ENCODE measurements at regions not wholly inside any gene's neighbourhood (a gene's known extent, or its start where the extent isn't known, plus 50 kb on each side); places are given as distances from the start of the nearest gene placed in this dataset.

- no peak for TF ChIP-seq CTCF (IDR thresholded peaks at IDR 0.05)
- TF ChIP-seq POLR2A (IDR thresholded peaks at IDR 0.05), result no peak
- no peak for TF ChIP-seq POLR2AphosphoS5 (IDR thresholded peaks at IDR 0.05)
Observed at GRCh38 chr7:142671506-142671905, 77.8 kb upstream of the PRSS1 start.
